CD14-positive monocyte (primary cell): ENCODE measurements at regions not wholly inside any gene's neighbourhood (a gene's known extent, or its start where the extent isn't known, plus 50 kb on each side); places are given as distances from the start of the nearest gene placed in this dataset.

ENCODE experiments used
- DNase-seq, 3 donors: peaks; one replicate each; pipeline ENCODE4 v3.0.0-alpha.2; 2011 to 2022
- H2AFZ ChIP-seq: 2 replicates; pipeline ENCODE4 v1.6.0; 2012; ENCODE audit warnings: mild to moderate bottlenecking, low read depth, low read length, inconsistent platforms; ENCODE audit not compliant: insufficient read depth, poor library complexity, severe bottlenecking
- H3K27ac ChIP-seq, 2 donors: 1 replicate in 1 of 2; 2 replicates in 1 of 2; pipeline ENCODE4 v1.5.1; 2012 to 2013; ENCODE audit warnings: low read length in 2 of 2, control low read depth in 1 of 2, inconsistent platforms in 1 of 2, low read depth in 1 of 2, mild to moderate bottlenecking in 1 of 2
- H3K27me3 ChIP-seq, 2 donors: one replicate each; pipeline versions ENCODE4 v1.6.0 to v1.6.1; 2011 to 2013; ENCODE audit warnings: low read length in 2 of 2; ENCODE audit not compliant: control insufficient read depth in 2 of 2, insufficient read depth in 2 of 2
- H3K36me3 ChIP-seq, 2 donors: replicated peaks in 1 of 2; 1 replicate in 1 of 2; 2 replicates in 1 of 2; pipeline versions ENCODE4 v1.5.1 to v1.6.1; 2012 to 2013; ENCODE audit warnings: low read length in 2 of 2, control low read depth in 1 of 2, inconsistent platforms in 1 of 2, mild to moderate bottlenecking in 1 of 2; ENCODE audit not compliant: insufficient read depth in 2 of 2, control insufficient read depth in 1 of 2
- H3K4me1 ChIP-seq, 2 donors: 1 replicate in 1 of 2; 2 replicates in 1 of 2; pipeline versions ENCODE4 v1.5.1 to v1.6.1; 2012 to 2013; ENCODE audit warnings: low read length in 2 of 2, control low read depth in 1 of 2, inconsistent platforms in 1 of 2, mild to moderate bottlenecking in 1 of 2, moderate library complexity in 1 of 2; ENCODE audit not compliant: insufficient read depth in 2 of 2, control insufficient read depth in 1 of 2
- H3K4me2 ChIP-seq: replicated peaks from 2 replicates; pipeline ENCODE3; 2012; ENCODE audit warnings: low read length, moderate library complexity, mild to moderate bottlenecking; ENCODE audit not compliant: poor library complexity, severe bottlenecking; ENCODE audit errors: extremely low read depth
- H3K4me3 ChIP-seq, 3 experiments: fragments of 200-600 bp in 1 of 3; sonication (generic) in 1 of 3; replicated peaks in 1 of 3; 1 replicate in 2 of 3; 2 replicates in 1 of 3; pipeline ENCODE4 v1.5.1; 2011 to 2013; ENCODE audit warnings: low read length in 3 of 3, mild to moderate bottlenecking in 3 of 3, control low read depth in 2 of 3, low read depth in 2 of 3, inconsistent platforms in 1 of 3, moderate library complexity in 1 of 3
- H3K79me2 ChIP-seq: 2 replicates; pipeline ENCODE4 v1.6.0; 2012; ENCODE audit warnings: mild to moderate bottlenecking, control low read depth, inconsistent platforms, low read length, moderate library complexity; ENCODE audit not compliant: insufficient read depth
- H3K9ac ChIP-seq: 2 replicates; pipeline ENCODE4 v1.6.0; 2017; ENCODE audit warnings: low read length, mild to moderate bottlenecking; ENCODE audit not compliant: insufficient read depth, poor library complexity, severe bottlenecking
- H3K9me3 ChIP-seq, 2 donors: replicated peaks in 1 of 2; 1 replicate in 1 of 2; 2 replicates in 1 of 2; pipeline versions ENCODE4 v1.5.1 to v1.6.1; 2012 to 2013; ENCODE audit warnings: low read length in 2 of 2, control low read depth in 1 of 2; ENCODE audit not compliant: control insufficient read depth in 1 of 2, insufficient read depth in 1 of 2
- H4K20me1 ChIP-seq: 2 replicates; pipeline ENCODE4 v1.6.0; 2012; ENCODE audit warnings: mild to moderate bottlenecking, low read length, control low read depth, moderate library complexity; ENCODE audit not compliant: insufficient read depth
- H3K27ac Mint-ChIP-seq, 7 donors: one replicate each; pipeline ENCODE4 v1.8.0; 2020; ENCODE audit warnings: mild to moderate bottlenecking in 7 of 7, mixed read lengths in 7 of 7, moderate library complexity in 6 of 7, inconsistent platforms in 2 of 7
- H3K27me3 Mint-ChIP-seq, 3 donors: one replicate each; pipeline ENCODE4 v1.8.0; 2021 to 2022; ENCODE audit warnings: low read depth in 3 of 3, mild to moderate bottlenecking in 3 of 3, mixed read lengths in 3 of 3, moderate library complexity in 3 of 3, inconsistent platforms in 1 of 3
- H3K36me3 Mint-ChIP-seq, 2 donors: one replicate each; pipeline ENCODE4 v1.8.0; 2020; ENCODE audit warnings: mixed read lengths in 2 of 2, inconsistent platforms in 1 of 2, mild to moderate bottlenecking in 1 of 2
- H3K4me1 Mint-ChIP-seq: one replicate; pipeline ENCODE4 v1.8.0; 2020; ENCODE audit warnings: mild to moderate bottlenecking, mixed read lengths
- H3K4me3 Mint-ChIP-seq, 2 donors: one replicate each; pipeline ENCODE4 v1.8.0; 2020; ENCODE audit warnings: mild to moderate bottlenecking in 2 of 2, mixed read lengths in 2 of 2, moderate library complexity in 1 of 2
- H3K9me3 Mint-ChIP-seq, 7 donors: one replicate each; pipeline ENCODE4 v1.8.0; 2020 to 2022; ENCODE audit warnings: mixed read lengths in 7 of 7, mild to moderate bottlenecking in 6 of 7, moderate library complexity in 6 of 7, inconsistent platforms in 2 of 7
- CTCF ChIP-seq: fragments of 200-600 bp; IDR thresholded peaks from one replicate; pipeline ENCODE4 v1.8.0; 2022; ENCODE audit warnings: antibody characterized with exemption, mild to moderate bottlenecking
- WGBS: methylation state at CpG from one replicate; pipeline ENCODE4 v1.1.5; 2013; ENCODE audit warnings: missing lambda C conversion rate; ENCODE audit not compliant: insufficient coverage; 5-methylcytosine and 5-hydroxymethylcytosine counted together
- intact Hi-C, 2 donors: fragments of 100-400 bp; cut with micrococcal nuclease; formaldehyde crosslinking; loops; one replicate each; pipeline versions ENCODE4 v1.15.0 to v1.15.1; 2023

GRCh38 chr13:87999240-87999700, 328.1 kb downstream of the SLITRK5 start:
- no peak overlapping the region for H3K4me3 ChIP-seq
- intact Hi-C loops: no loop called here
- WGBS: 0% methylated on average over 1 of the region's 1 CpG
- no peak overlapping the region for H3K4me3 Mint-ChIP-seq
- no peaks in the 10 kb centered on the region for H4K20me1 ChIP-seq
- H3K9me3 Mint-ChIP-seq: peaks cover 7 to 14% (median 10%) of the 10 kb centered on the region in 7 donors
- no peak overlapping the region for H3K4me2 ChIP-seq
- no peaks in the 10 kb centered on the region for H3K4me1 ChIP-seq
- no peak for TF ChIP-seq CTCF
- H3K36me3 Mint-ChIP-seq: no peaks in the 10 kb centered on the region
- H3K27ac Mint-ChIP-seq: no peak overlapping the region
- H2AFZ ChIP-seq: no peak overlapping the region
- no peaks in the 10 kb centered on the region for H3K4me1 Mint-ChIP-seq
- no peak overlapping the region for H3K27ac ChIP-seq
- no peak overlapping the region for H3K9ac ChIP-seq
- no peaks in the 10 kb centered on the region for H3K36me3 ChIP-seq
- H3K9me3 ChIP-seq: peaks cover 5 to 9% of the 10 kb centered on the region in 2 donors
- DNase-seq: no peak
- no peaks in the 10 kb centered on the region for H3K27me3 Mint-ChIP-seq
- no peaks in the 10 kb centered on the region for H3K27me3 ChIP-seq
- no peaks in the 10 kb centered on the region for H3K79me2 ChIP-seq

DNA sequence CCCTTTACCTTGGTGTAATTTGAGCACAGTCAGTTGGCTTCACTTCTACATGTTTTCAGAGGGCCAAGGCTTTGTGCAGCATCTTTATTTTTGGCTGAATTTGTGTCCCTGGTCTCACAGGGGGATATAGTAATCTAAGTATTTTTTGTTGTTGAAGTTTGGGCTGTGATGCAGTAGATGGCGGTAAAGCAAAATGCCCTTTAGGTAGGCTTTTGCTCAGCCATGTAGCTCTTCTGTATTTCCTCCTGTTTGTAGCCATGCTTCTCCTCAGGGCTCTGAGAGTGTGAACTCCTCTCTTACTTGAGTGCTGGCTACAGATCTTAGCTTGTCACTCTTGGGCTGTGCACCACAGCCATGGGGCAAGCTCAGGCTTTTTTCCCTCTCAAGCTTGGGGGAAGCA, 328.6 kb downstream of the SLITRK5 start:
- Histone ChIP-seq H3K4me1 (no peaks in the 10 kb centered on the region), H3K4me3 (no peak overlapping the region), H3K4me2 (no peak overlapping the region), H3K9ac (no peak overlapping the region), H3K79me2 (no peaks in the 10 kb centered on the region), H3K36me3 (no peaks in the 10 kb centered on the region), H3K27me3 (no peaks in the 10 kb centered on the region), H4K20me1 (no peaks in the 10 kb centered on the region), H3K9me3 (peaks cover 5 to 9% of the 10 kb centered on the region in 2 donors), H3K27ac (no peak overlapping the region), H2AFZ (no peak overlapping the region)
- H3K36me3 Mint-ChIP-seq: no peaks in the 10 kb centered on the region
- H3K4me3 Mint-ChIP-seq: no peak overlapping the region
- 80% methylated on average over 1 of the region's 1 CpG for WGBS
- TF ChIP-seq CTCF: no peak
- no peaks in the 10 kb centered on the region for H3K4me1 Mint-ChIP-seq
- H3K27ac Mint-ChIP-seq: no peak overlapping the region
- no peaks in the 10 kb centered on the region for H3K27me3 Mint-ChIP-seq
- intact Hi-C loops: no loop called here
- no peak for DNase-seq
- H3K9me3 Mint-ChIP-seq: peaks cover 7 to 14% (median 10%) of the 10 kb centered on the region in 7 donors
